ENCODE measurements at regions not wholly inside any gene's neighbourhood (a gene's known extent, or its start where the extent isn't known, plus 50 kb on each side); places are given as distances from the start of the nearest gene placed in this dataset.

DNA sequence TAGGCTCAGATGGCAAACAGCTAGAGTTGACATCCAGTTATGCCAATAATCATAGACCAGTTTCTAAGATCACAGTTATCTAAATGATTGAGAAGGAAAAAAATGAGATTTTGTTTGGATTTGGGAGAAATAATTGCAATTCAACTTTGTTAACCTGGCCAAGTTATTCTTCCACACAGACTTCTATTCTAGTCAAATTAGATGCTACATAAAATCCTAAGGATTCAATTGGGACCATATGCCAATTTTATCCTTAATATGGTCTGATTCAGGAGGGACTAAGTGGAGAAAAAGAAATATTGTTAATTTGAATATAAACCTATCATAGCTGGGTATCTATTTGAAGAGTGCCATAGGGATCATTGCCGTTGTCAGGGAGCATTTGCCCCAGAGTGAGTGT lies 178.3 kb upstream of the SLC7A11 start:
- no peak for DNase-seq
- WGBS, 2 donors: 87 to 89% methylated on average over 1 of the region's 1 CpG
- Histone ChIP-seq H3K9me3 (no peaks in the 10 kb centered on the region), H3K27ac (no peak overlapping the region), H3K4me1 (no peaks in the 10 kb centered on the region), H3K4me3 (no peak overlapping the region), H3K36me3 (no peaks in the 10 kb centered on the region), H3K27me3 (no peaks in the 10 kb centered on the region)
- TF ChIP-seq, protein P1, sequence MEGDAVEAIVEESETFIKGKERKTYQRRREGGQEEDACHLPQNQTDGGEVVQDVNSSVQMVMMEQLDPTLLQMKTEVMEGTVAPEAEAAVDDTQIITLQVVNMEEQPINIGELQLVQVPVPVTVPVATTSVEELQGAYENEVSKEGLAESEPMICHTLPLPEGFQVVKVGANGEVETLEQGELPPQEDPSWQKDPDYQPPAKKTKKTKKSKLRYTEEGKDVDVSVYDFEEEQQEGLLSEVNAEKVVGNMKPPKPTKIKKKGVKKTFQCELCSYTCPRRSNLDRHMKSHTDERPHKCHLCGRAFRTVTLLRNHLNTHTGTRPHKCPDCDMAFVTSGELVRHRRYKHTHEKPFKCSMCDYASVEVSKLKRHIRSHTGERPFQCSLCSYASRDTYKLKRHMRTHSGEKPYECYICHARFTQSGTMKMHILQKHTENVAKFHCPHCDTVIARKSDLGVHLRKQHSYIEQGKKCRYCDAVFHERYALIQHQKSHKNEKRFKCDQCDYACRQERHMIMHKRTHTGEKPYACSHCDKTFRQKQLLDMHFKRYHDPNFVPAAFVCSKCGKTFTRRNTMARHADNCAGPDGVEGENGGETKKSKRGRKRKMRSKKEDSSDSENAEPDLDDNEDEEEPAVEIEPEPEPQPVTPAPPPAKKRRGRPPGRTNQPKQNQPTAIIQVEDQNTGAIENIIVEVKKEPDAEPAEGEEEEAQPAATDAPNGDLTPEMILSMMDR (IDR thresholded peaks at IDR 0.05): no peak
- TF ChIP-seq POLR2A (IDR thresholded peaks at IDR 0.05): no peak
- intact Hi-C loops (cut with DNase I): no loop called here

DNA sequence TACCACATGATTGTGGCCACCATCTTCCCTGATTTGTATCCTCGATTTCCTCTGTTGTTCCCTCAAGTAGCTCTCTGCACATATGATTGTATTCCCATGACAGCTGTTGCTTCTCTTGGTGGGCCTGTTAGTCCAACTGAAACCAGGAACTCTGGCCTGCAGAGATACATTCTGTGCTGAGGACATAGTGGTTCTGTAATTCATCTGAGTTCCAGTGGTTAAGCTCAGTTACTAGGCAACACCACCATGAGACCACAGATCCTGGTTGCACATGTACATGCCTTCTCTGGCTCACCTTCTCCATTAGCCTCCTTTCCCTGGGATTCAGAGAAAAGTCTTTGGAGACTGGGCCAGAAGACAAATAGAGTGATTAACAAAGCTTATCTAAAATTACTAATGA lies 172.1 kb upstream of the SLC7A11 start:
- TF ChIP-seq, protein P1 (IDR thresholded peaks at IDR 0.05): no peak
- TF ChIP-seq POLR2A (IDR thresholded peaks at IDR 0.05): no peak
- Histone ChIP-seq H3K9me3 (no peaks in the 10 kb centered on the region), H3K4me1 (no peaks in the 10 kb centered on the region), H3K27ac (no peak overlapping the region), H3K36me3 (no peaks in the 10 kb centered on the region), H3K4me3 (no peak overlapping the region), H3K27me3 (no peaks in the 10 kb centered on the region)
- no peak for DNase-seq
- intact Hi-C loops (cut with DNase I): no loop called here
- 65 to 80% methylated on average over 1 of the region's 1 CpG for WGBS, 2 donors

DNA sequence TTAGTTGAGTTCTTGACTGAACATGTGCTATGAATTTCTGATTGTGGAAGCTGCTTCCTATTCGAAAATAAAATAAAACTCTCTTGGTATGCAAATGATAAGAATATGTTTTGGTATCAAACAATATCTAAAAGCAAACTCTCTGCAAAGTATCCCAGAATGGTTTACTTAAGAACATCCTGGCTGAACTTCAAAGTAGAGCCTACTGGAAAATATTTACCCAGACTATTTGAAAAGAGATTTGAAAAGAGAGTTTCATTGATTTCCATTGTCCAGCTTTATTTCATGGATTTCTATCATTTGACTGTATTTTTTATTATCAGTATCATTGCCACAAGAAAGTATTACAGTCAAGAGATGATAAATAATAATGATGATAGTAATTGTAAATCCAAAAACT lies 171.1 kb upstream of the SLC7A11 start:
- intact Hi-C loops (cut with DNase I): no loop called here
- no peaks in the 10 kb centered on the region for H3K27me3 ChIP-seq
- no peak overlapping the region for H3K4me3 ChIP-seq
- DNase-seq: no peak
- WGBS, 2 donors: 45 to 72% methylated on average over 1 of the region's 1 CpG
- H3K9me3 ChIP-seq: no peaks in the 10 kb centered on the region
- no peaks in the 10 kb centered on the region for H3K4me1 ChIP-seq
- H3K36me3 ChIP-seq: no peaks in the 10 kb centered on the region
- no peak overlapping the region for H3K27ac ChIP-seq
- TF ChIP-seq POLR2A (IDR thresholded peaks at IDR 0.05): no peak
- TF ChIP-seq, protein P1 (IDR thresholded peaks at IDR 0.05): no peak

DNA sequence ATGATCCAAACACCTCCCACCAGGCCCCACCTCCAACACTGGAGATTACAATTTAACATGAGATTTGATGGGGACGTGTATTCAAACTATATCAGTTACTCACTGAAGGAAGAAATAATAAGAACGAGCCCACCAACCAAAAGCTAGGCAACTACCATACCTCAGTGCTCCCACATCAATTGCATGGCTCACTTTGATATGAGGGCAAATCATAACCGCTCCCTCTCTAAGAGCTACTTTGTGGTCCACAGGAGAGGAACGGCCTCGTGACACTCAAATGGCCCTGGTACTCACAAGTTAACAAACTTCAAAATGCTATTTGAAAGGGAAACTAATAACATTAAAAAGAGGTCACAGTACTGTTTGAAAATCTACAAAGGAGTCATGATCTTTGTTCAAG lies 170.7 kb upstream of the SLC7A11 start:
- intact Hi-C loops (cut with DNase I): no loop called here
- no peak for DNase-seq
- 71 to 90% methylated on average over 5 of the region's 5 CpGs for WGBS, 2 donors
- Histone ChIP-seq H3K4me1 (no peaks in the 10 kb centered on the region), H3K9me3 (no peaks in the 10 kb centered on the region), H3K4me3 (no peak overlapping the region), H3K27me3 (no peaks in the 10 kb centered on the region), H3K36me3 (no peaks in the 10 kb centered on the region), H3K27ac (no peak overlapping the region)
- TF ChIP-seq POLR2A (IDR thresholded peaks at IDR 0.05): no peak
- TF ChIP-seq, protein P1 (IDR thresholded peaks at IDR 0.05): no peak

DNA sequence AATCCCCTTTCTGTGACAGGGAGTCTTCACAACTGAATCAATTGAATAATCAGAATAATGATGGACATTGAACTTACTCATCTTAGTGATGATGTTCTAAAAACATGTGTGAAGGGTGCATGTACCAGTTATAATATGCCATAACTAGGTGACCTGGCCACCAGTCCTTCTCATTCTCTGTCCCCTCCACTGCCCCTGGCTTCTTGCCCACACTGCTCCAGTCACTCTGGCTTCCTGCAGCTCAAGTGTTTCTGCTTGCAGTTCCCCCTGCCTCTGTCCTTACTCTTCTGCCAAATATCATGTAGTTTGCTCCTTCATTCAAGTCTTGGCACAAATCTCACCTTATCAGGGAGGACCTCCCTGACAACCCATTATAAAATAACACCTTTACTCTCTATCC lies 168.1 kb upstream of the SLC7A11 start:
- no peak overlapping the region for H3K4me3 ChIP-seq
- no peaks in the 10 kb centered on the region for H3K36me3 ChIP-seq
- intact Hi-C loops (cut with DNase I): no loop called here
- H3K9me3 ChIP-seq: no peaks in the 10 kb centered on the region
- H3K27me3 ChIP-seq: no peaks in the 10 kb centered on the region
- no peak for TF ChIP-seq POLR2A (IDR thresholded peaks at IDR 0.05)
- TF ChIP-seq, protein P1 (IDR thresholded peaks at IDR 0.05): no peak
- peaks cover 0 to 11% (median 0%) of the 10 kb centered on the region in 3 donors for H3K4me1 ChIP-seq
- no peak for DNase-seq
- H3K27ac ChIP-seq: no peak overlapping the region

Measured in esophagus squamous epithelium (tissue), 5 donors.